ENCODE measurements at regions not wholly inside any gene's neighbourhood (a gene's known extent, or its start where the extent isn't known, plus 50 kb on each side); places are given as distances from the start of the nearest gene placed in this dataset.

- DNase-seq = no peak
Observed at GRCh38 chr3:176523114-176523513, 674.2 kb downstream of the TBL1XR1 start.

- DNase-seq = no peak
Observed at GRCh38 chr3:176522436-176522835, 674.8 kb downstream of the TBL1XR1 start.

DNA sequence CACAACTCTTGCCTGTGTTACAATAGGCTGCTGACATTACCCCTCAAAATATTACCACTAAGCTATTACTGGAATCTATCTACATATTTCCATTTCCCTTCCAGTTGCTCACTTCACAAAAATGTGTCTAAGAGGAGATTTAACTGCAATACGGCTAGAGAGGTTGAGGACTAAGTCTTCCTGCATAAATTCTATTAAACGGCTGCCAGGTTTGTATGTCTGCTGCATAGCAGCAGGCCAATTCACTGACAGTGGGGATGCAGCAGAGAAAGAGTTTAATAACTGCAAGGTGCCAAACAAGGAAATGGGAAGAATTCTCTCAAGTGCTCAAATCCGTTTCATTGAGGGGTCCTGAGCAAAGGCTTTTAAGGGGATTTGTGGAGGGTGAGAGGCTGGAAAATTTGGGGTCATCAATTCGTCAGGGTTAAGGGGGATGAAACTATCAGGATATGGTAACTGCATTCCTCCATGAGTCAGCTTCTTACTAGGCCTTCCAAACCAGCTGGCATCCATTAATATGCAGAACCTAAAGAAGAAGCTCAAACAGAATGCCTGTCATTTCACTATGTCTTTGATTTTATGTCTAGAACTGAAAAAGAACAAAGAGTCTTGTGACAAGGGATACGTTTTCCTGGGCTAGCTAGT is 675.6 kb downstream of the TBL1XR1 start:
- DNase-seq = no peak

- DNase-seq = no peak
Observed at GRCh38 chr3:176514297-176514696, 683.0 kb downstream of the TBL1XR1 start.

DNA sequence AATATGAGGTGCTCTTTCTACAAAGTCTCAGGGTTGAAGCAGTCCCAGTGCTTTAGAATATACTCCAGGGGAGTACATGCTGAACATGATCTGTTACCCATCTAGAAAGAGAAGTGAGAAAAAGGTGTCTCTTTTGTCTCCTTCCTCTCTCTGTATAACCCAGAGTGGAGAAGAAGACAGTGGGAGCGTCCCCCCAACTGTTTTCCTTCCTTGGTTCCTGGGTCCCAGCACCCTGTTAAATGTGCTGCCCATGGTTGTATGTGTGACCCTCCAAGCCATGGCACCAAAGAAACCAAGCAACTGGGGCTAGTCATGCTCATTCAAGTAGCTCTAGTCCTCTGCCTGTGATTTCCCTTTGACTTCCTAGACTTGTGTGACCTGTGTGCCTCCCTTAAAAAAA is 683.7 kb downstream of the TBL1XR1 start:
- no peak for DNase-seq

- DNase-seq = no peak
Observed at GRCh38 chr3:176512037-176512436, 685.2 kb downstream of the TBL1XR1 start.

GRCh38 chr3:176510097-176510496 is 687.2 kb downstream of the TBL1XR1 start:
- DNase-seq = no peak

GRCh38 chr3:176505878-176506621 is 691.2 kb downstream of the TBL1XR1 start:
- DNase-seq = no peak

DNA sequence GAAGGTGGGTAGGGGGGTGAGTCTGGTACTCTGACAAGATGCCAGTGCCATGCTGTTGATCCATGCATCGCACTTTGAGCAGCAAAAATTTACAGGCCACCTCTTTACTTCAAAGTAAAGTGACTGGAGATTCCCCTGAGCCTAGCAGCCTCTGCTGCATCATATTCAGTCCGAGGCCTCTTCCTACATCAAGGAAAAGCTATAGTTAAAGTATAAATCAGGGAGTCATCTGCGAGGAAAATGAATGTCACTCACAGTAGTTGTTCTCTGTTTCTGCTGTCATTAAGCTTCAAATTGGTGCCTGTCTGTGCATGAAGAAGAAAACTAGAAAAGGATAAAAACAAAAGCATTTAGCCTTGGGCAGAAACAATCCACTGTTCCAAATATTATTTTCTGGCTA is 706.2 kb downstream of the TBL1XR1 start:
- DNase-seq = no peak

GRCh38 chr3:176490357-176490756 is 706.9 kb downstream of the TBL1XR1 start:
- no peak for DNase-seq

- DNase-seq = no peak
Observed at GRCh38 chr3:176479248-176479647, 718.0 kb downstream of the TBL1XR1 start.

GRCh38 chr3:176469694-176470205 is 727.5 kb downstream of the TBL1XR1 start:
- no peak for DNase-seq

GRCh38 chr3:176463610-176464009 is 733.7 kb downstream of the TBL1XR1 start:
- DNase-seq = no peak

DNA sequence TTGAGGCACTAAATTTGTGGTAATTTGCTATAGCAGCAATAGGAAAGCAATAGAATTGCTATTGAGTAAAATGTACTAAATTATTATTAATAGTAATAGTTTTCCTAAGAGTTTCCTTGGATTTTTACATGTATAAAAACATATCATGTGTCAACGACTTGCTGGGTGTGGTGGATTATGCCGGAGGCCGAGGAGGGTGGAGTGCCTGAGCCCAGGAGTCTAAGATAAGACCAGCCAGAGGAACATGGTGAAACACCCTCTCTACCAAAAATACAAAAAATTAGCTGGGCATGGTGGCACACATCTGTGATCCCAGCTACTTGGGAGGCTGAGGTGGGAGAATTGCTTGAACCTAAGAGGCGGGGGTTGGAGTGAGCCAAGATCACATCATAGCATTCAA is 749.9 kb downstream of the TBL1XR1 start:
- DNase-seq = no peak

GRCh38 chr3:176442326-176442725 is 755.0 kb downstream of the TBL1XR1 start:
- DNase-seq = no peak

- no peak for DNase-seq
Observed at GRCh38 chr3:176439729-176440128, 757.6 kb downstream of the TBL1XR1 start.

- DNase-seq = no peak
Observed at GRCh38 chr3:176431991-176432390, 765.3 kb downstream of the TBL1XR1 start.

GRCh38 chr3:176431038-176431418 is 766.3 kb downstream of the TBL1XR1 start:
- DNase-seq = no peak

- DNase-seq = no peak
Observed at GRCh38 chr3:176430244-176431037, 766.8 kb downstream of the TBL1XR1 start.

DNA sequence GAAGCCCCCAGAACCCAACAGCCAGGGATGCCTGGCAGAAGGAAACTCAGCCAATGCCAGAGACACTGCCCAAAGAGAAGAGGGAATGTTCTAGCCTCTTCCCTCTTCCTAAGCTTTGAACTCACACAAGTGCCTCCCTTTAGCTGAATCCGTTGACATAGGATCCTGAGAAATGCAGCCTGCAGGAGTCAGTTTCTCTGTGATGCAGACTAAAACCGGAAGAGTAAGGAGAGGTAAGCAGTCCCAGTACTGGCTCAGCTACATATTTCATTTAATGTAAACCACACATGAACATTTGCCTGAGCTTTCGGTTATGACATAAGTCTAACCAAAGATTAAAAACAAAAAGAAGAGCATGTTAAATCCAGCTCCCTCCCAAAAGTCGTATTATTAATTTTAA is 768.7 kb downstream of the TBL1XR1 start:
- no peak for DNase-seq

DNA sequence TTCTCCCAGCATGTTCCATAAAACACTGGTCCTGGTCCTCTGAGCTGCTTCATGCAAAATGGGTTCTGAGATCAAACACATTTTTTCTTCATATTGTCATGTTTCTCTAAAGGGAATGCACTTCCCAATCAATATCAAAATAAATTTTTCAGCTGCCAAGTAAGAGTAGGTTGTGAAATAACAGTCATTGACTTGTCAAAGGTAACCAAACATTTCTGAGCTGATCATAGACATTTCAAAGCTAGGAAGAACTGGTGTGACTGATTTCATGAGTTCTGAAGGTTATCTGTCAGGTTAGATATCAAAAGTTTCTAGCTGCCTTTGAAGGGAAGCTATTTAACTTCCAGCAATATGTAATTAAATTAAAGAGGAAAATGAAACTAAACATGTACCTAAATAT is 770.9 kb downstream of the TBL1XR1 start:
- no peak for DNase-seq

DNA sequence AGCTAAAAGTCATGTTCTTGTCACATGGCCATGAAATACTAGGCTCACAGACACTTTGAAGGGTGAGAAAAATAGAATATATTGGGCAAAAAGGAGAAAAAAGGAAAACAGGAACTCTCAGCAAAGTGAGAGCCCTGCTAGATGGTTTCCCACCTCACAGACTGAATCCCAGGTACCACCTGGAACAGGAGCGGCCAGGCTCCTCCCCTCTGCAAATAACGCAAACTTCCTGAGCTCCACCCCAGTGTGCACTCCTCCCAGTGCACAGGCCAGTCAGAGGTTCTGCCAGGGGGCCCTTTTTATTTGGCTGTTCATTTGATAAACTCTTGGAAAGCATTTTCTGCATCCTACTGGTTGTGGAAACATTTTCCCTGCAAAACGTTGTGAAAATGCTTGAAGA is 780.4 kb downstream of the TBL1XR1 start:
- DNase-seq = no peak

DNA sequence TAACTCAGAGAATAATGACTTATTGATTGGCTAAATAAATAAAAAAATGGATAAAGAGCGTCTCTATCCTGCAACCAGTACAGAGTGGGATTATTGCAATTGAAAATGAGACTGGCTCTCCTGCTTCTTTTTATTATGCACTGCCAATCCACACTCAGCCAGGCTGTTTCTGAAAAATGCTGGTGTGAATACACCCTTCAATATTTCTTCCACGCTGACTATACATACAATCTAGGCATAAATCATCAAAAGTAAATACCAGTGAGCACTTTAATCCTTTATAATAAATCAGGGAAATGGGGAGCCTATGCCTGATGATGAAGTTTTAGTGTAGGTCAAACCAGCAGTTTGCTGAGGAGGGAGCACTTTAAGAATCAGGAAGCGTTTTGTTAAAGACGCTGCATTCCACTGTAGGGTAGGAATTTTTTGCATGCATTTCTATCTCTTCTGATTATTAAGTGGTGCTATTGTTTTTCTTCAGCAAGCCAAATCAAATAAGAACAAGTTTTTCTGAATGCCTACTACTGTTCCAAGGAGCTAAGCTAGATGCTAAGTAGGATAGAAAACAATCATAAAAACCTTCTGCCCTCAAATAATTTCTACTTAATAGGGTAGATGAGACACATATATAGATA is 781.5 kb downstream of the TBL1XR1 start:
- DNase-seq = no peak

All from NCI-H510A (cell line).